Inflammatory macrophage treated with lipopolysaccharide for 1 hour (primary cell): ENCODE measurements at regions not wholly inside any gene's neighbourhood (a gene's known extent, or its start where the extent isn't known, plus 50 kb on each side); places are given as distances from the start of the nearest gene placed in this dataset.

Source experiments
- DNase-seq, 2 donors: peaks; one replicate each; pipeline ENCODE4 v3.0.0-alpha.2; 2020 to 2022

GRCh38 chr10:43965918-43966570 lies 317.4 kb upstream of the ZNF32 start:
- DNase-seq, result no peak

- peak; percentile 5 to 10 for DNase-seq
Observed at GRCh38 chr10:43965033-43965917, 316.6 kb upstream of the ZNF32 start.

GRCh38 chr10:43964486-43964885 lies 315.8 kb upstream of the ZNF32 start:
- DNase-seq, result no peak

GRCh38 chr10:43963793-43964425 lies 315.2 kb upstream of the ZNF32 start:
- no peak for DNase-seq

GRCh38 chr10:43963379-43963778 lies 314.7 kb upstream of the ZNF32 start:
- DNase-seq, result no peak

- no peak for DNase-seq
Observed at GRCh38 chr10:43962346-43963191, 313.9 kb upstream of the ZNF32 start.

- peak in 1 of 2 donors; percentile 70 for DNase-seq
Observed at GRCh38 chr10:43961523-43962345, 313.1 kb upstream of the ZNF32 start.

- no peak for DNase-seq
Observed at GRCh38 chr10:43960981-43961380, 312.3 kb upstream of the ZNF32 start.

GRCh38 chr10:43960477-43960876 lies 311.8 kb upstream of the ZNF32 start:
- DNase-seq, result no peak

GRCh38 chr10:43960135-43960415 lies 311.4 kb upstream of the ZNF32 start:
- no peak for DNase-seq

- no peak for DNase-seq
Observed at GRCh38 chr10:43959364-43960134, 310.9 kb upstream of the ZNF32 start.

- DNase-seq, result no peak
Observed at GRCh38 chr10:43958964-43959363, 310.3 kb upstream of the ZNF32 start.

- DNase-seq, result no peak
Observed at GRCh38 chr10:43958071-43958432, 309.4 kb upstream of the ZNF32 start.

- DNase-seq, result no peak
Observed at GRCh38 chr10:43957267-43958070, 308.8 kb upstream of the ZNF32 start.

GRCh38 chr10:43955978-43956377 lies 307.3 kb upstream of the ZNF32 start:
- DNase-seq, result no peak

GRCh38 chr10:43955002-43955596 lies 306.4 kb upstream of the ZNF32 start:
- DNase-seq, result no peak

- no peak for DNase-seq
Observed at GRCh38 chr10:43953672-43954071, 305.0 kb upstream of the ZNF32 start.

GRCh38 chr10:43952760-43953159 lies 304.1 kb upstream of the ZNF32 start:
- DNase-seq, result no peak

- no peak for DNase-seq
Observed at GRCh38 chr10:43949351-43949750, 300.7 kb upstream of the ZNF32 start.

- DNase-seq, result no peak
Observed at GRCh38 chr10:43946445-43946844, 297.8 kb upstream of the ZNF32 start.
